DMS 273 treated with DMSO at 0.1 percent for 48 hours (cell line): ENCODE measurements at regions not wholly inside any gene's neighbourhood (a gene's known extent, or its start where the extent isn't known, plus 50 kb on each side); places are given as distances from the start of the nearest gene placed in this dataset.
A peak's percentile ranks its signal among the peaks of the same experiment; 100 is the strongest.

Source experiments
- DNase-seq: peaks from one replicate; lab custom pipeline; 2025; lab: John Stamatoyannopoulos, UW

DNA sequence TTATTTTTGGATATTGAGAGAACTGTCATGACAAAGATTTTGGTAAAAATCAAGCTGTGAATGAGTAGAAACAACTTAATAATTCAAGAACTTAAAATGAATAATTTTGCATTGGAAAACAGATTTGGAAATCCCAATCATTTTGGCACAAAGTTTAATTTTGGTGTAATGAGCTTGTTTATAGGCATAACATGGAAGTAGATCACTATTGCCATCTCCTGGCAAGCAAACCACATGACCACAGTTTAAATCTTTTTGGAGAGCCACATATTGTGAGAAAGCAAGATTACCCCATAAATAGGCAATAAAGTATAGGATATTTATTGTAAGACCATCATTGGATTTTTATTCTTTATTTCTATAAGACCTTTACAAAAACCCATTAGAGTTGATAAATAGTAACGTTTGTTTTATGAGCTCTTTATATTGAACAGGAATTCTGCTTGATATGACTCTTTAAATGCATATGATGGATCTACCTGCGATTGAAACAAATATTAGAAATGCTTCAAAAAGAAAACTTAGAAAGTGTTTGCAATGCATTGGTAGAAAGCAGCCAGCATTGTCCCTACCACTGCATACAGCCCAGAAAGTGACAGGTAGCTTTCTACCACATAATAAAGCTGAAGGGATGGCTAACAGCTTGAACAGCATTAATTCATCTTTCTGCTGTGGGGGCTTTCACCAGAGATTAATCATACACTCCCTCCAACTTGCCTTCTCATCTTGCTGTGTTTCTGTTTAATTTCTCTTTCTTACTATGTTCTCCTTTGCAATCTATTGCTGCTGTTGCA, 766.8 kb downstream of the TBL1XR1 start:
- DNase-seq: peak; percentile 33

- DNase-seq: no peak
Observed at GRCh38 chr3:176428552-176428951, 768.7 kb downstream of the TBL1XR1 start.

- DNase-seq: no peak
Observed at GRCh38 chr3:176426371-176426770, 770.9 kb downstream of the TBL1XR1 start.

DNA sequence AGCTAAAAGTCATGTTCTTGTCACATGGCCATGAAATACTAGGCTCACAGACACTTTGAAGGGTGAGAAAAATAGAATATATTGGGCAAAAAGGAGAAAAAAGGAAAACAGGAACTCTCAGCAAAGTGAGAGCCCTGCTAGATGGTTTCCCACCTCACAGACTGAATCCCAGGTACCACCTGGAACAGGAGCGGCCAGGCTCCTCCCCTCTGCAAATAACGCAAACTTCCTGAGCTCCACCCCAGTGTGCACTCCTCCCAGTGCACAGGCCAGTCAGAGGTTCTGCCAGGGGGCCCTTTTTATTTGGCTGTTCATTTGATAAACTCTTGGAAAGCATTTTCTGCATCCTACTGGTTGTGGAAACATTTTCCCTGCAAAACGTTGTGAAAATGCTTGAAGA, 780.4 kb downstream of the TBL1XR1 start:
- no peak for DNase-seq

- no peak for DNase-seq
Observed at GRCh38 chr3:176415661-176416295, 781.5 kb downstream of the TBL1XR1 start.

- DNase-seq: no peak
Observed at GRCh38 chr3:176412771-176413170, 784.5 kb downstream of the TBL1XR1 start.

GRCh38 chr3:176403531-176403930, 793.8 kb downstream of the TBL1XR1 start:
- DNase-seq: no peak

GRCh38 chr3:176401211-176401610, 796.1 kb downstream of the TBL1XR1 start:
- no peak for DNase-seq

DNA sequence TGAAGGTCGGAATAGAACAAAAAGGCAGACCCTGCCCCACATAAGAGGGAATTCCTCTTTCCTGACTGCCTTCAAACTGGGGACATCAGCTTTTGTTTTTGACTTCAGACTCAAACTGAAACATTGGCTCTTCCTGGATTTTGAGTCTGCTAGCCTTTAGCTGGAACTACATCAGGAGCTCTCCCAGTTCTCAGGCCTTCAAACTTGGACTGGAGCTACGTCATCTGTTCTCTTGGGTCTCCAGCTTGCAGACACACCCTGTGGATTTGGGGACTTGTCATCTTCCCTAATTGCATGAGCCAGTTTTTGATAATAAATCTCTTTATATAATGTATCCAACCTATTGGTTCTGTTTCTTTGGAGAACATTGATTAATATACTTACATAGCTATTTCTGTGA, 798.1 kb downstream of the TBL1XR1 start:
- DNase-seq: no peak

GRCh38 chr3:176395240-176395639, 802.0 kb downstream of the TBL1XR1 start:
- DNase-seq: no peak

DNA sequence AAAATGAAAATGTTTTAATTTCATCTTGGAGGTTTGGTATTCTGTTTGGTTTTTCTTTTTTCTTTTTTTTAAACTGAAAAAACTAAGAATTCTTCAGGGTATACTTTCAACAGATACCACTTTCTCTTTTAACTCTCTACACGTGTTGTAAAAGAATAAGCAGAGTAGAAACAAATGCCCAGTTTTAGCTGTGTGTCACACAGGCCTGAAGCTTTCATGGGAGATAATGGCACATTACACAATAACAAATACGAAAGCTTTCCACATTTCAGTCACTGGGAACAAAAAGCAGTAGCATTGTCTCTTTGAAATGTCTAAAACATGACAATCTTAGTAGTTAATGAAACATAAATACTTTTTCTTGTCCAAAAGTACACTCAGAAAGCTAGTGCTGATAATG, 818.5 kb downstream of the TBL1XR1 start:
- DNase-seq: no peak

DNA sequence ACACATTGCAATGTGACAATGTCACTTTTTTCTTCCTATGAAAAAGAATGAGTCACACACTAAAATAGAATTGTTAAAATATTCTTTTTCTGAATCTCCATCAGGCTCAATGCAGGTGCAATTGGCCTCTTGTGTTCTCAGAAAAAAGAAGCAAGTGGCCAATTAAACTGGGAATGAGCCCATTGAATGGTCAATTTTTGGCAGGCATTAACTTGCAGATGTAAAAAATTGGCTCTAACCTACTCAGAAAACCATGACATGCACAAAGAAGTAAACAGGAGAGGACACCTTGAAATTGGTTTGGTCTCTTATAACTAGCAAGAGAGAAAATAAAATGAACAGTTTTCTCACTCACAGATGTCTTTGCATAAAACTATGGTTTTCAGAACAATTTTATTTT, 820.8 kb downstream of the TBL1XR1 start:
- no peak for DNase-seq

- DNase-seq: no peak
Observed at GRCh38 chr3:176375519-176375918, 821.8 kb downstream of the TBL1XR1 start.

GRCh38 chr3:176362191-176362731, 835.0 kb downstream of the TBL1XR1 start:
- no peak for DNase-seq

DNA sequence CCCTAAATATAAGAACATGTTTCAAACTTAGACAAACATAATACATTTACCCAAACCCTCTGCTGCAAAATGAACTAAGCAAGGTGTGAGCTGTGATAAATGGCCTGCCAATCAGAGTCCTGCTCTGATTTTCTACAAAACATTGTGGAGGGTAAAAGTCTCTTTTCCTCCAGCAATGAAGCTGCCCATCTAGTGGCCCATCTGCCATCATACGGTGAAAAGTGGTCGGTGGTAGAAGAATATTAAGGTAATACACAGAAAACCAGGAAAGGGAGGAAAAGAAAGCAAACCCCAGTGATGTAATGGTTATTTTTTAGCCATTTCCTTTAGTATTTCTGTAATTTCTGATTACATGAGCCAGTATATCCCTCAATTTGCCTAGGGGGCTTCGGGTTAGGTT, 838.1 kb downstream of the TBL1XR1 start:
- no peak for DNase-seq

GRCh38 chr3:176357891-176358290, 839.4 kb downstream of the TBL1XR1 start:
- DNase-seq: no peak

DNA sequence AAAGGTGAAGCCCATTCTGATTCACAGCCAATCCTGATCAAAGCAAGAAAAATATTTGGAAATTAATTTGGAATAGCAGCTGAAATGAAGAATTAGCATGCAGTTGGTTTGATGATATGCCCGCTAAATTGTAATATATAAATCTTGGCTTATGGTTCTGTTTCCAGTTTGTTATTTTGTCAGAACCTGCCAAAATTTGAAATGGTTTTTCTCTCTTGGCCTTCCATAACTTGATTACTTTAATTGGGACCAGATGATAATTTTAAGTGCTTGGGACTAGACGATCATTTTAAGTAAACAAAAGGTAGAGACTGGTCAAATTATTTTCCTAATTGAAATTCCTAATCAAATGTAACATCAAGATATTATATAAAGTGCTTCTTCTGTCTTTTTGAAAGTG, 842.4 kb downstream of the TBL1XR1 start:
- no peak for DNase-seq

DNA sequence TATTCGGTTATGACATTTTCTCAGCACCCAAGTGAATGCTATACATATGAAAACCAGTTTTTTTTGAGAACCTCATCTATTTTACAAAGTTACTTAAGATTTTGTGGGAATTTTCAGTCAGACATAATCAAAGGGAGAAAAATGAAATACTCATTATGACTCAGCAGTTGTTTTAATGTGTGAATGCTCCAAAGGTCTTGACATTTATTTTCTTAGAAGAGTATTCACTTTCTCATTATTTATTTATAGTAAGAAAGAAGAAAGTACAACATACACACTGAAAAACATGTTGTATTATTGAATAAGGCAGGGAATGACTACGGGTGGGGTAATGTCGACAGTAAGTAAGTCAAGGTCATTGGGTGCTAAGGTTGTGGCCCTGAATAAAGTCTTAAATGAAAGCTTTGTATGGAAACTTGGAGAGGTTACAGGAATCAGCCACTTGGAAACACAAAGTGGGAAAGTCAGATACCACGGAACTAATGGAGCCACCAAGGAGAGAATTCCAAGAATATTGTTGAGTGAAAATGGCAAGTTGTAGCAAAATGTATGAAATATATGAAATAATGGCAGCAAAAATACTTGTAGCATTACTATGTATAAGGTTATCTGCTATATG, 844.5 kb downstream of the TBL1XR1 start:
- DNase-seq: no peak

DNA sequence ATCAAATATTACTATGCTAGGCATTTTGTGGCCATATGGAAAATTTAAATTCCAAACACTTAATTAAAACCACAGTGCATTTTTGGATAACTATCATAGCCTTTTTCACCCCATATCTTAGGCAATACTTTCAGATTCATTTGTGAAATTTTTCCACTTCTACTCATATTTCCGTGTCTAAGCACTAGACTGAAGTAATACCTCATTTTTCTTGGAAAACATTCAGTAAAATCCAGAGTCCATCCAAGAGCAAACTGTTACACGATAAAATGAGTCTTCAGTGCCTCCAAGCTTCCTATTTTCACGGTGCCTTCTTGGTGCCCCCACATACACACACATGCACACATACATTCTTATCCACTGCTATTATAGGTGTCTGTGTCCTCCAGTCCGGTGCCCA, 845.9 kb downstream of the TBL1XR1 start:
- DNase-seq: no peak

- DNase-seq: no peak
Observed at GRCh38 chr3:176349706-176350105, 847.6 kb downstream of the TBL1XR1 start.

DNA sequence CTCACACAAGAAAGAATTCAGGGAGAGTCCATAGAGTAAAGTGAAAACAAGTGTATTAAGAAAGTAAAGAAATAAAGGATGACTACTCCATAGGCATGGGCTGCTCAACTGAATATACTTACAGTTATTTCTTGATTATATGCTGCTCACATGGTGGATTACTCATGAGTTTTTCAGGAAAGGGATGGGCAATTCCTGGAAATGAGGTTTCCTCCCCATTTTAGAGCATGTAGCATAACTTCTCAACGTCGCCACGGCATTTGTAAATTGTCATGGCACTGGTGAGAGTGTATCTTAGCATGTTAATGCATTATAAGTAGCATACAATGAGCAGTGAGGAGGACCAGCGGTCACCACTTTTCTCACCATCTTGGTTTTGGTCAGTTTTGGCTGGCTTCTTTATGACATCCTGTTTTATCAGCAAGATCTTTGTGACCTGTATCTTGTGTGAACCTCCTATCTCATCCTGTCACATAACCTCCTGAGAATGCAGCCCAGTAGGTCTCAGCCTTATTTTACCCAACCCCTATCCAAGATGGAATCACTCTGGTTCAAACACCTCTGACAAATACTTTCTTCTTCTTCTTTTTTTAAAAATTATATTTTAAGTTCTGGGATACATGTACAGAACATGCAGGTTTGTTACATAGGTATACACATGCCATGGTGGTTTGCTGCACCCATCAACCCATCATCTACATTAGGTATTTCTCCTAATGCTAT, 849.7 kb downstream of the TBL1XR1 start:
- DNase-seq: no peak

GRCh38 chr3:176341963-176342362, 855.3 kb downstream of the TBL1XR1 start:
- DNase-seq: no peak
